HepG2 (cell line): ENCODE measurements at regions not wholly inside any gene's neighbourhood (a gene's known extent, or its start where the extent isn't known, plus 50 kb on each side); places are given as distances from the start of the nearest gene placed in this dataset.

Source experiments
- ATAC-seq: fragments of 200-7000 bp; cut with Tn5 transposase; 3 replicates; pipeline ENCODE4 v1.9.1; 2020; ENCODE audit warnings: mild to moderate bottlenecking, moderate library complexity
- BruUV-seq: library from RNA; stranded (reverse); fragments of 400-500 nt; replicated peaks from 2 replicates; lab custom pipeline; 2021; lab: Mats Ljungman, UMichigan
- CTCF ChIA-PET: fragments of 300-600 bp; formaldehyde crosslinking; extraction: SDS; loops from one replicate; lab custom pipeline; 2021; ENCODE audit warnings: low total read pairs, inconsistent platforms, low intra/inter-chr PET ratio; lab: Yijun Ruan, JAX
- POLR2A ChIA-PET: fragments of 350-600 bp; sonication (Branson Sonifier 250); formaldehyde crosslinking; loops from one replicate; lab custom pipeline; 2020; ENCODE audit warnings: antibody characterized with exemption, inconsistent platforms; lab: Yijun Ruan, JAX
- DNase-seq: peaks from one replicate; pipeline ENCODE4 v3.0.0-alpha.2; 2015; ENCODE audit warnings: low spot score
- FAIRE-seq: peaks from 3 replicates; lab custom pipeline; 2011; peaks lifted over from hg19 to GRCh38; lab: Jason Lieb, UNC
- H2AFZ ChIP-seq: one replicate; pipeline ENCODE4 v1.6.1; 2011; ENCODE audit warnings: low read length, inconsistent platforms
- H3K27ac ChIP-seq: fragments of 300-600 bp; 3 replicates; pipeline ENCODE4 v1.8.0; 2011; ENCODE audit warnings: mixed run types, mild to moderate bottlenecking, mixed read lengths, low read length, inconsistent platforms; ENCODE audit not compliant: insufficient read depth; ENCODE audit errors: extremely low read length
- H3K27me3 ChIP-seq, 2 experiments: fragments of 200-600 bp in 1 of 2; 2 replicates in 1 of 2; 3 replicates in 1 of 2; pipeline versions ENCODE4 v1.6.0 to v1.8.0; 2011; ENCODE audit warnings: low read length in 2 of 2, mild to moderate bottlenecking in 2 of 2, moderate library complexity in 2 of 2, inconsistent platforms in 1 of 2; ENCODE audit not compliant: insufficient read depth in 2 of 2, control insufficient read depth in 1 of 2
- H3K36me3 ChIP-seq, 2 experiments: fragments of 200-600 bp in 1 of 2; replicated peaks in 1 of 2; 2 replicates in 1 of 2; 3 replicates in 1 of 2; pipeline versions ENCODE4 v1.5.1 to v1.8.0; 2011; ENCODE audit warnings: low read length in 2 of 2, inconsistent platforms in 1 of 2; ENCODE audit not compliant: insufficient read depth in 2 of 2, control insufficient read depth in 1 of 2
- H3K4me1 ChIP-seq: 2 replicates; pipeline ENCODE4 v1.5.1; 2012; ENCODE audit warnings: low read length, inconsistent platforms; ENCODE audit not compliant: insufficient read depth
- H3K4me2 ChIP-seq: 2 replicates; pipeline ENCODE4 v1.6.0; 2011; ENCODE audit warnings: low read depth, low read length, inconsistent platforms
- H3K4me3 ChIP-seq, 3 experiments: fragments of 200-600 bp in 1 of 3; sonication (generic), shearing (Covaris generic) in 1 of 3; replicated peaks in 1 of 3; 2 replicates each; pipeline ENCODE4 v1.5.1; 2011 to 2016; ENCODE audit warnings: low read length in 3 of 3, inconsistent platforms in 2 of 3, low read depth in 2 of 3, mild to moderate bottlenecking in 2 of 3, control low read depth in 1 of 3, mixed read lengths in 1 of 3; ENCODE audit not compliant: insufficient read depth in 1 of 3
- H3K79me2 ChIP-seq: one replicate; pipeline ENCODE4 v1.6.1; 2011; ENCODE audit warnings: low read length, inconsistent platforms; ENCODE audit not compliant: insufficient read depth
- H3K9ac ChIP-seq: 2 replicates; pipeline ENCODE4 v1.6.0; 2011; ENCODE audit warnings: mild to moderate bottlenecking, low read depth, low read length, inconsistent platforms; ENCODE audit not compliant: insufficient read depth
- H3K9me3 ChIP-seq: 2 replicates; pipeline ENCODE4 v1.5.1; 2012; ENCODE audit warnings: mild to moderate bottlenecking, low read length
- H4K20me1 ChIP-seq: 2 replicates; pipeline ENCODE4 v1.6.0; 2011; ENCODE audit warnings: inconsistent platforms, mild to moderate bottlenecking, low read length, moderate library complexity; ENCODE audit not compliant: insufficient read depth
- CCAR2 ChIP-seq: fragments of 200-400 bp; formaldehyde crosslinking; optimal IDR thresholded peaks from 2 replicates; pipeline ENCODE3; 2018; ENCODE audit warnings: low read depth, mild to moderate bottlenecking, low read length, moderate library complexity
- IKZF1 ChIP-seq: fragments of 450-650 bp; IDR thresholded peaks from 2 replicates; pipeline ENCODE4 v1.7.1; 2016
- KLF15 ChIP-seq: sonication (generic); formaldehyde crosslinking; IDR thresholded peaks from 2 replicates; pipeline ENCODE4 v1.8.1; 2023; ENCODE audit warnings: borderline replicate concordance, mild to moderate bottlenecking, inconsistent platforms, missing genetic modification reagents, mixed read lengths
- KMT2A ChIP-seq: sonication (generic); formaldehyde crosslinking; IDR thresholded peaks from 2 replicates; pipeline ENCODE4 v1.4.0; 2020; ENCODE audit warnings: missing genetic modification reagents
- MIXL1 ChIP-seq: IDR thresholded peaks from 2 replicates; pipeline ENCODE4 v1.6.1; 2016
- MNT ChIP-seq: fragments of 450-650 bp; IDR thresholded peaks from 2 replicates; pipeline ENCODE4 v1.6.1; 2016
- NONO ChIP-seq, 2 experiments: fragments of 450-650 bp in 1 of 2; sonication (generic) in 1 of 2; formaldehyde crosslinking in 1 of 2; IDR thresholded peaks in 1 of 2; conservative IDR thresholded peaks in 1 of 2; 2 replicates each; pipeline versions ENCODE4 v1.6.1 to v1.8.0; 2017 to 2022; ENCODE audit warnings: mild to moderate bottlenecking in 1 of 2, missing genetic modification reagents in 1 of 2, moderate library complexity in 1 of 2
- NR2C2 ChIP-seq: sonication (generic); formaldehyde crosslinking; IDR thresholded peaks from 2 replicates; pipeline ENCODE4 v1.4.0; 2020; ENCODE audit warnings: missing genetic modification reagents, mild to moderate bottlenecking, moderate library complexity, borderline replicate concordance
- SMARCE1 ChIP-seq: fragments of 450-650 bp; IDR thresholded peaks from 2 replicates; pipeline ENCODE4 v1.6.1; 2017; ENCODE audit warnings: borderline replicate concordance
- SP2 ChIP-seq: sonication (generic); formaldehyde crosslinking; IDR thresholded peaks from 2 replicates; pipeline ENCODE4 v1.5.1; 2020; ENCODE audit warnings: mild to moderate bottlenecking, missing genetic modification reagents
- SSRP1 ChIP-seq: IDR thresholded peaks from 2 replicates; pipeline ENCODE4 v1.6.1; 2016; ENCODE audit warnings: control low read depth
- ZNF124 ChIP-seq: sonication (generic); formaldehyde crosslinking; IDR thresholded peaks from 2 replicates; pipeline ENCODE4 v1.4.0; 2020; ENCODE audit warnings: missing genetic modification reagents
- ZNF292 ChIP-seq: sonication (generic); formaldehyde crosslinking; IDR thresholded peaks from 2 replicates; pipeline ENCODE4 v1.8.1; 2022; ENCODE audit warnings: mild to moderate bottlenecking, low read depth, missing genetic modification reagents, borderline replicate concordance
- ZNF709 ChIP-seq: sonication (generic); formaldehyde crosslinking; IDR thresholded peaks from 2 replicates; pipeline ENCODE4 v1.5.0; 2020; ENCODE audit warnings: mild to moderate bottlenecking, missing genetic modification reagents
- WGBS: methylation state at CpG from one replicate; pipeline ENCODE4 v1.1.6; 2017; ENCODE audit warnings: low lambda C conversion rate; 5-methylcytosine and 5-hydroxymethylcytosine counted together
- in situ Hi-C: cut with HindIII; loops from 2 replicates; pipeline ENCODE4 v1.10.0; 2017; ENCODE audit warnings: low pct_unique_long_range_greater_than_20kb; ENCODE audit not compliant: extremely low pct_ligation_motif_present
- intact Hi-C: fragments of 100-400 bp; cut with micrococcal nuclease; formaldehyde crosslinking; loops from one replicate; pipeline ENCODE4 v1.10.0; 2022; ENCODE audit not compliant: unreplicated experiment
- TF ChIP-seq, protein P1 (sequence below): sonication (generic); formaldehyde crosslinking; IDR thresholded peaks from 2 replicates; pipeline ENCODE4 v1.5.0; 2020; ENCODE audit warnings: mild to moderate bottlenecking, missing genetic modification reagents
- TF ChIP-seq, protein P2 (sequence below): sonication (generic); formaldehyde crosslinking; IDR thresholded peaks from 2 replicates; pipeline ENCODE4 v1.8.0; 2022; ENCODE audit warnings: mild to moderate bottlenecking, missing genetic modification reagents, moderate library complexity

DNA sequence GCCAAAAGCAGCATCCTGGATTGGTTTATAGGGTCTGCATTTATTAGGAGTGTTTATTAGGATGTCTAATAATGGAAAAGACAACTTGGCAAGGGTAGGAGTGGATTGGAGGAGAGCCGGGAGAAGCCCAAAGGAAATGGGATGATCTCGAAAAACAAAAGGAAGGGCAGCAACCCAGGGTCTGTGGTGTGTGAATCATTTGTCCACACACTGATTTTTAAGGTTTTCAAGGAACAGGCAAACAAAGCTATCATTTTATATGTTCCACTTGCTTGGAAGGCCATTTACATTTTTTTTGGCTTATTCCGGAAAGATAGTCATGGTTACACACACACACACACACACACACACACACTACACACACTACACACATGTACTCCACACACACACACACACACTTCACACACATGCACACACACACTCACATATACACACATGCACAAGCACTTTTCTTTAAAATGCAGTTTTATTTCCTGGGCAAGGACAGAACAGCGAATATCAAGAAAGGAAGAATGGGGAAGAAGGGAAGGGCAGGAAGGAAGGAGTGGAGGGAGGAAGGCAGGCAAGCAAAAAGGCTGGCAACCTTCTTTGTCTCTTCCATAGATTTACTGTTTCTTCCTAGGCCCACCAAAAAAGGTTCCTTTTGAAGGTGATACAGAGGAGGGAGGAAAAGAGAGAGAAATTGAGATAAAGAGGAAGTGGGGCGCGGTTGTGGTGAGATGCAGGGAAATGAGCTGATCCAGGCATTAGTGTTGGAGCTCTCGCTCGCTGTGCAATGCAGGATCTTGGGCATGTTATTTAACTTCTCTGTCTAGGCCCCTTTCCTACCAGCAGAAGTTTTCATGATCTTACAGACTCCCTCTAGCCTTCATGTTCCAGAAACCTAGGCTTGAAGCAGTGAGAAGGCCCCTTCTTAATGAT, 88.6 kb upstream of the MAML3 start:
- BruUV-seq: no TSS peak
- DNase-seq (no peak), FAIRE-seq (no peak), ATAC-seq (no peak)
- intact Hi-C loops (no loop called here), in situ Hi-C loops (no loop called here)
- ChIA-PET CTCF (no interaction called here), POLR2A (no interaction called here)
- no peak overlapping the region for H3K27ac ChIP-seq
- H3K36me3 ChIP-seq: no peaks in the 10 kb centered on the region
- no peak overlapping the region for H3K4me2 ChIP-seq
- TF ChIP-seq IKZF1 (no peak), MNT (peak; percentile 22; the same call in 1 of the 2 replicates)
- peaks cover 0 to 22% of the 10 kb centered on the region in 2 experiments; a peak in 2 of 5 replicates for H3K27me3 ChIP-seq
- WGBS: 57% methylated on average over 8 of the region's 8 CpGs
- no peaks in the 10 kb centered on the region for H3K9me3 ChIP-seq
- no peak overlapping the region for H3K9ac ChIP-seq
- no peaks in the 10 kb centered on the region for H3K79me2 ChIP-seq
- no peaks in the 10 kb centered on the region for H4K20me1 ChIP-seq
- H3K4me1 ChIP-seq: no peaks in the 10 kb centered on the region
- H3K4me3 ChIP-seq: no peak overlapping the region
- H2AFZ ChIP-seq: no peak overlapping the region

DNA sequence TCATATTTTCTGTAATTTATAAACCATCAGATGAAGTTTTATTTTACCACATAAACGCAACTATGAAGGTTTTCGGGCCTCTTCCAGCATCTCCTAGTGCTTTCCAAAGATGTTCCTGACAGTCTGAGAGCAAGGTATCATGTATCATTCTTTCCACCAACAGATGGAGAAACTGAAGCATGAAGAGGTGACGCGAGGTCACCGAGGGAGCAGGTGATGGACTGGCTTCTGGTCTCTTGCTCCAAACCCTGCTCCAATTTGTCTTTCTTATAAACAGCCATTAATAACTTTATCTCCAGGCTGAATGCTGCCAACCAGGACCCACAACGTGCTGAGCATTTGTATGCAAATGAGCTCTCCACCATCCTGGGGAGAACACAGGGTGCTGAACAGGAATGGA, 86.3 kb upstream of the MAML3 start:
- peaks cover 0 to 27% of the 10 kb centered on the region in 2 experiments; a peak in 2 of 5 replicates for H3K27me3 ChIP-seq
- DNase-seq (no peak), FAIRE-seq (no peak), ATAC-seq (no peak)
- H3K36me3 ChIP-seq: no peaks in the 10 kb centered on the region
- intact Hi-C loops (no loop called here), in situ Hi-C loops (no loop called here)
- H2AFZ ChIP-seq: no peak overlapping the region
- POLR2A ChIA-PET: no interaction called here
- no peaks in the 10 kb centered on the region for H3K9me3 ChIP-seq
- H3K4me3 ChIP-seq: no peak overlapping the region
- 49% methylated on average over 6 of the region's 6 CpGs for WGBS
- BruUV-seq: no TSS peak
- H3K4me2 ChIP-seq: no peak overlapping the region
- CTCF ChIA-PET: no interaction called here
- H3K9ac ChIP-seq: no peak overlapping the region
- H3K27ac ChIP-seq: no peak overlapping the region
- no peaks in the 10 kb centered on the region for H3K4me1 ChIP-seq
- no peaks in the 10 kb centered on the region for H3K79me2 ChIP-seq
- H4K20me1 ChIP-seq: no peaks in the 10 kb centered on the region
- TF ChIP-seq NR2C2 (no peak), ZNF124 (CRISPR knock-in tag) (no peak), KMT2A (CRISPR knock-in tag) (no peak), SP2 (no peak), KLF15 (CRISPR knock-in tag) (no peak), MIXL1 (CRISPR knock-in tag) (no peak), CCAR2 (no peak), SMARCE1 (no peak), ZNF709 (CRISPR knock-in tag) (no peak), SSRP1 (CRISPR knock-in tag) (no peak), ZNF292 (CRISPR knock-in tag) (no peak), NONO (IDR thresholded peaks at IDR 0.05) (no peak), NONO (CRISPR knock-in tag; conservative IDR thresholded peaks at IDR 0.05) (no peak)
- TF ChIP-seq, protein P1, sequence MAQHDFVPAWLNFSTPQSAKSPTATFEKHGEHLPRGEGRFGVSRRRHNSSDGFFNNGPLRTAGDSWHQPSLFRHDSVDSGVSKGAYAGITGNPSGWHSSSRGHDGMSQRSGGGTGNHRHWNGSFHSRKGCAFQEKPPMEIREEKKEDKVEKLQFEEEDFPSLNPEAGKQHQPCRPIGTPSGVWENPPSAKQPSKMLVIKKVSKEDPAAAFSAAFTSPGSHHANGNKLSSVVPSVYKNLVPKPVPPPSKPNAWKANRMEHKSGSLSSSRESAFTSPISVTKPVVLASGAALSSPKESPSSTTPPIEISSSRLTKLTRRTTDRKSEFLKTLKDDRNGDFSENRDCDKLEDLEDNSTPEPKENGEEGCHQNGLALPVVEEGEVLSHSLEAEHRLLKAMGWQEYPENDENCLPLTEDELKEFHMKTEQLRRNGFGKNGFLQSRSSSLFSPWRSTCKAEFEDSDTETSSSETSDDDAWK (CRISPR knock-in tag): no peak
- TF ChIP-seq, protein P2, sequence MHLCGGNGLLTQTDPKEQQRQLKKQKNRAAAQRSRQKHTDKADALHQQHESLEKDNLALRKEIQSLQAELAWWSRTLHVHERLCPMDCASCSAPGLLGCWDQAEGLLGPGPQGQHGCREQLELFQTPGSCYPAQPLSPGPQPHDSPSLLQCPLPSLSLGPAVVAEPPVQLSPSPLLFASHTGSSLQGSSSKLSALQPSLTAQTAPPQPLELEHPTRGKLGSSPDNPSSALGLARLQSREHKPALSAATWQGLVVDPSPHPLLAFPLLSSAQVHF (CRISPR knock-in tag): no peak
